ENCODE measurements at regions not wholly inside any gene's neighbourhood (a gene's known extent, or its start where the extent isn't known, plus 50 kb on each side); places are given as distances from the start of the nearest gene placed in this dataset.

- TF ChIP-seq POLR2A (IDR thresholded peaks at IDR 0.05) (no peak), CTCF (IDR thresholded peaks at IDR 0.05 in 8 of 11, conservative IDR thresholded peaks at IDR 0.05 in 3 of 11) (no peak), POLR2AphosphoS5 (IDR thresholded peaks at IDR 0.05) (no peak)
These were observed 1662.1 kb upstream of the TENM3 start for GRCh38 chr4:180581061-180581460.
